ENCODE measurements at regions not wholly inside any gene's neighbourhood (a gene's known extent, or its start where the extent isn't known, plus 50 kb on each side); places are given as distances from the start of the nearest gene placed in this dataset.

GRCh38 chr12:125687820-125688219 is 622.6 kb downstream of the AACS start:
- no peak for TF ChIP-seq POLR2A (IDR thresholded peaks at IDR 0.05)
- TF ChIP-seq CTCF (IDR thresholded peaks at IDR 0.05): no peak

All from prostate gland (tissue), 2 donors.